SJSA1 (cell line): ENCODE measurements at regions not wholly inside any gene's neighbourhood (a gene's known extent, or its start where the extent isn't known, plus 50 kb on each side); places are given as distances from the start of the nearest gene placed in this dataset.
A peak's percentile ranks its signal among the peaks of the same experiment; 100 is the strongest.
"Not testable (repeated sequence)": the region's sequence is repeated elsewhere in the genome, so short reads cannot be mapped to it uniquely, and the experiment has no call there.

Experiments
- DNase-seq, 2 experiments: peaks; one replicate each; pipeline ENCODE4 v3.0.0-alpha.2; 2015 to 2020; ENCODE audit warnings: low spot score in 2 of 2, low read depth in 1 of 2
- H3K27ac ChIP-seq: fragments of 250-450 bp; sonication (Bioruptor Pico); 2 replicates; pipeline ENCODE4 v1.5.1; 2020; ENCODE audit warnings: mild to moderate bottlenecking, moderate library complexity
- H3K27me3 ChIP-seq: fragments of 250-450 bp; sonication (Bioruptor Pico); replicated peaks from 2 replicates; pipeline ENCODE4 v1.5.1; 2020; ENCODE audit warnings: mild to moderate bottlenecking, moderate library complexity
- H3K36me3 ChIP-seq: fragments of 250-450 bp; sonication (Bioruptor Pico); 2 replicates; pipeline ENCODE4 v1.5.1; 2020; ENCODE audit warnings: mild to moderate bottlenecking
- H3K4me1 ChIP-seq: fragments of 250-450 bp; sonication (Bioruptor Pico); replicated peaks from 2 replicates; pipeline ENCODE4 v1.6.1; 2021; ENCODE audit warnings: mild to moderate bottlenecking
- H3K4me3 ChIP-seq: fragments of 250-450 bp; sonication (Bioruptor Pico); 2 replicates; pipeline ENCODE4 v1.5.1; 2020; ENCODE audit warnings: mild to moderate bottlenecking
- H3K9me3 ChIP-seq: fragments of 250-450 bp; sonication (Bioruptor Pico); replicated peaks from 2 replicates; pipeline ENCODE4 v1.5.1; 2020; ENCODE audit warnings: mild to moderate bottlenecking

GRCh38 chr14:105581551-105582341, 55.4 kb downstream of the TMEM121 start:
- peak in 1 of 2 experiments; percentile 27 for DNase-seq
- no peaks in the 10 kb centered on the region for H3K4me1 ChIP-seq
- H3K9me3 ChIP-seq, result no peaks in the 10 kb centered on the region
- no peaks in the 10 kb centered on the region for H3K27me3 ChIP-seq
- H3K4me3 ChIP-seq, result no peak overlapping the region
- H3K27ac ChIP-seq, result no peak overlapping the region
- no peaks in the 10 kb centered on the region for H3K36me3 ChIP-seq

DNA sequence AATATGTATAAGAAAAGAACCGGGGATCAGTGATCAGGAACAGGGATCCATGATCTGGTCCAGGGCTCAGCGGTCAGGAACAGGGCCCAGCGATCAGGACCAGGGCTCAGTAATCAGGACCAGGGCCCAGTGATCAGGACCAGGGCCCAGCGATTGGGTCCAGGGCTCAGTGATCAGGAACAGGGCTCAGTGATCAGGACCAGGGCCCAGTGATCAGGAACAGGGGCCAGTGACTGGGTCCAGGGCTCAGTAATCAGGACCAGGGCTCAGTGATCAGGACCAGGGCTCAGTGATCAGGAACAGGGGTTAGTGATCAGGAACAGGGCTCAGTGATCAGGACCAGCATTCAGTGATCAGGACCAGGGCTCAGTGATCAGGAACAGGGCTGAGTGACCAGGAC, 56.3 kb downstream of the TMEM121 start:
- Histone ChIP-seq H3K9me3 (no peaks in the 10 kb centered on the region), H3K27ac (no peak overlapping the region), H3K4me3 (no peak overlapping the region), H3K4me1 (no peaks in the 10 kb centered on the region), H3K36me3 (no peaks in the 10 kb centered on the region), H3K27me3 (no peaks in the 10 kb centered on the region)
- DNase-seq, result no peak

GRCh38 chr14:105583914-105584313, 57.5 kb downstream of the TMEM121 start:
- H3K27ac ChIP-seq, H3K4me3 ChIP-seq, H3K36me3 ChIP-seq, H3K4me1 ChIP-seq, H3K9me3 ChIP-seq, H3K27me3 ChIP-seq, DNase-seq: not testable (repeated sequence)

DNA sequence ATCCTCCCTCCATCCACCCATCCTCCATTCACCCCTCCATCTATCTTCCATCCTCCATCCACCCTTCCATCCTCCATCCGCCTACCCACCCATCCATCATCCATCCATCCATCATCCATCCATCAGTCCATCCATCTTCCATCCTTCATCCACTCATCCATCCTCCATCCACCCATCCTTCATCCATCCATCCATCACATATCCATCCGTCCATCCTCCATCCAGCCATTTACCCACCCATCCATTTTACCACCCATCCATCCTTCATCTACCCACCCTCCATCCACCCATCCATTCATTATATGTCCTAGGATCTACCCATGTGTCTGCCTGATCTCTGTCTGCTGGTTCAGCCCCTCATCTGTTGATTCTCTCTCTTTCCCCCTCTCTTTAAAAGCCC, 58.9 kb downstream of the TMEM121 start:
- H3K27ac ChIP-seq, DNase-seq, H3K4me3 ChIP-seq, H3K9me3 ChIP-seq, H3K27me3 ChIP-seq, H3K36me3 ChIP-seq, H3K4me1 ChIP-seq: not testable (repeated sequence)

- H3K36me3 ChIP-seq, H3K4me1 ChIP-seq, H3K4me3 ChIP-seq, DNase-seq, H3K27ac ChIP-seq, H3K9me3 ChIP-seq, H3K27me3 ChIP-seq: not testable (repeated sequence)
Observed at GRCh38 chr14:105585722-105586121, 59.3 kb downstream of the TMEM121 start.

GRCh38 chr14:105586144-105586872, 59.9 kb downstream of the TMEM121 start:
- H3K4me1 ChIP-seq, H3K27me3 ChIP-seq, H3K27ac ChIP-seq, H3K9me3 ChIP-seq, H3K4me3 ChIP-seq, DNase-seq, H3K36me3 ChIP-seq: not testable (repeated sequence)

DNA sequence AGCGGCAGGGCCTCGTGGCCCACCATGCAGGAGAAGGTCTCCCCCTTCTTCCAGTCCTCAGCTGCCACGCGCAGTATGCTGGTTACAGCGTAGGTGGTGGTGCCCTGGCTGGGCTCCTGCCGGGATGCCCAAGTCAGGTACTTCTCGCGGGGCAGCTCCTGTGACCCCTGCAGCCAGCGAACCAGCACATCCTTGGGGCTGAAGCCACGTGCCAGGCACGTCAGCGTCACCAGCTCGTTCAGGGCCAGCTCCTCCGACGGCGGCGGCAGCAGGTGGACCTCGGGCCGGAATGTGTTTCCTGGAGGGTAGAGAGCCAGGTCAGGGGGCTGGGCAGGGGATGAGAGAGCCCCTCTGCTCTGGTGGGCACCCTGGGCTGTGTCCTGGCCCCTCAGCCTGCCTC, 60.7 kb downstream of the TMEM121 start:
- DNase-seq, H3K27me3 ChIP-seq, H3K27ac ChIP-seq, H3K4me1 ChIP-seq, H3K36me3 ChIP-seq, H3K9me3 ChIP-seq, H3K4me3 ChIP-seq: not testable (repeated sequence)

GRCh38 chr14:105587482-105588235, 61.3 kb downstream of the TMEM121 start:
- H3K27me3 ChIP-seq, H3K27ac ChIP-seq, H3K4me3 ChIP-seq, DNase-seq, H3K4me1 ChIP-seq, H3K36me3 ChIP-seq, H3K9me3 ChIP-seq: not testable (repeated sequence)

GRCh38 chr14:105588236-105588860, 62.0 kb downstream of the TMEM121 start:
- Histone ChIP-seq H3K27me3 (no peaks in the 10 kb centered on the region), H3K27ac (no peak overlapping the region), H3K4me3 (no peak overlapping the region), H3K4me1 (no peaks in the 10 kb centered on the region), H3K36me3 (no peaks in the 10 kb centered on the region), H3K9me3 (no peaks in the 10 kb centered on the region)
- no peak for DNase-seq

- Histone ChIP-seq H3K4me1 (no peaks in the 10 kb centered on the region), H3K27me3 (no peaks in the 10 kb centered on the region), H3K27ac (no peak overlapping the region), H3K36me3 (no peaks in the 10 kb centered on the region), H3K9me3 (no peaks in the 10 kb centered on the region), H3K4me3 (no peak overlapping the region)
- no peak for DNase-seq
Observed at GRCh38 chr14:105589161-105589925, 63.0 kb downstream of the TMEM121 start.

- not testable (repeated sequence) for H3K4me1 ChIP-seq, H3K27ac ChIP-seq, DNase-seq, H3K36me3 ChIP-seq, H3K4me3 ChIP-seq, H3K27me3 ChIP-seq, H3K9me3 ChIP-seq
Observed at GRCh38 chr14:105589926-105590185, 63.5 kb downstream of the TMEM121 start.

- no peak overlapping the region for H3K4me3 ChIP-seq
- no peak for DNase-seq
- no peaks in the 10 kb centered on the region for H3K36me3 ChIP-seq
- no peak overlapping the region for H3K27ac ChIP-seq
- H3K27me3 ChIP-seq, result no peaks in the 10 kb centered on the region
- no peaks in the 10 kb centered on the region for H3K9me3 ChIP-seq
- H3K4me1 ChIP-seq, result no peaks in the 10 kb centered on the region
Observed at GRCh38 chr14:105591052-105591451, 64.7 kb downstream of the TMEM121 start.

GRCh38 chr14:105591792-105592341, 65.5 kb downstream of the TMEM121 start:
- not testable (repeated sequence) for H3K27me3 ChIP-seq, H3K4me3 ChIP-seq, H3K9me3 ChIP-seq, H3K4me1 ChIP-seq, H3K36me3 ChIP-seq, H3K27ac ChIP-seq, DNase-seq
